22Rv1 (cell line): ENCODE measurements at regions not wholly inside any gene's neighbourhood (a gene's known extent, or its start where the extent isn't known, plus 50 kb on each side); places are given as distances from the start of the nearest gene placed in this dataset.

Source experiments
- ZFX ChIP-seq: fragments of 450-650 bp; IDR thresholded peaks from 2 replicates; pipeline ENCODE4 v1.6.1; 2017; ENCODE audit warnings: antibody characterized with exemption, borderline replicate concordance
- TF ChIP-seq, protein P1 (sequence below): fragments of 450-650 bp; IDR thresholded peaks from 2 replicates; pipeline ENCODE4 v1.5.1; 2017; ENCODE audit warnings: mild to moderate bottlenecking

DNA sequence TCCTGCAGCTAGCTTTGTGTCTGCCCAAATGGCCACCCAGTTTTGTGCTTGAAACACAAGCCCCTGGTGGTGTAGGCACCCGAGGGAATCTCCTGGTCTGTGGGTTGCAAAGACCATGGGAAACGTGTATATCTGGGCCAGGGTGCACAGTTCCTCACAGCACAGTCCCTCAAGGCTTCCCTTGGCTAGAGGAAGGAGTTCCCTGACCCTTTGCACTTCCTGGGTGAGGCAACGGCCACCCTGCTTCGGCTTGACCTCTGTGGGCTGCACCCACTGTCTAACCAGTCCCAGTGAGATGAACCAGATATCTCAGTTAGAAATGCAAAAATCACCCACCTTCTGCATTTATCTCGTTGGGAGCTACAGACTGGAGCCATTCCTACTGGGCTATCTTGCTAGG lies 865.0 kb upstream of the ACO1 start:
- TF ChIP-seq, protein P1, sequence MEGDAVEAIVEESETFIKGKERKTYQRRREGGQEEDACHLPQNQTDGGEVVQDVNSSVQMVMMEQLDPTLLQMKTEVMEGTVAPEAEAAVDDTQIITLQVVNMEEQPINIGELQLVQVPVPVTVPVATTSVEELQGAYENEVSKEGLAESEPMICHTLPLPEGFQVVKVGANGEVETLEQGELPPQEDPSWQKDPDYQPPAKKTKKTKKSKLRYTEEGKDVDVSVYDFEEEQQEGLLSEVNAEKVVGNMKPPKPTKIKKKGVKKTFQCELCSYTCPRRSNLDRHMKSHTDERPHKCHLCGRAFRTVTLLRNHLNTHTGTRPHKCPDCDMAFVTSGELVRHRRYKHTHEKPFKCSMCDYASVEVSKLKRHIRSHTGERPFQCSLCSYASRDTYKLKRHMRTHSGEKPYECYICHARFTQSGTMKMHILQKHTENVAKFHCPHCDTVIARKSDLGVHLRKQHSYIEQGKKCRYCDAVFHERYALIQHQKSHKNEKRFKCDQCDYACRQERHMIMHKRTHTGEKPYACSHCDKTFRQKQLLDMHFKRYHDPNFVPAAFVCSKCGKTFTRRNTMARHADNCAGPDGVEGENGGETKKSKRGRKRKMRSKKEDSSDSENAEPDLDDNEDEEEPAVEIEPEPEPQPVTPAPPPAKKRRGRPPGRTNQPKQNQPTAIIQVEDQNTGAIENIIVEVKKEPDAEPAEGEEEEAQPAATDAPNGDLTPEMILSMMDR, result no peak
- TF ChIP-seq ZFX, result no peak
